ENCODE measurements at regions not wholly inside any gene's neighbourhood (a gene's known extent, or its start where the extent isn't known, plus 50 kb on each side); places are given as distances from the start of the nearest gene placed in this dataset.

- TF ChIP-seq CHD7 (IDR thresholded peaks at IDR 0.05; ENCODE audit: insufficient replicate concordance, low read length) (no peak), POLR2AphosphoS5 (IDR thresholded peaks at IDR 0.05; ENCODE audit: low read depth, low read length) (no peak), E2F6 (IDR thresholded peaks at IDR 0.05) (no peak), GTF2F1 (IDR thresholded peaks at IDR 0.05; ENCODE audit: borderline replicate concordance, low read depth, low read length) (no peak)
Measured at GRCh38 chr6:68042339-68043121, 592.6 kb upstream of the ADGRB3 start (continued).

Measured in H1 (cell line).